LHCN-M2 (cell line): ENCODE measurements at regions not wholly inside any gene's neighbourhood (a gene's known extent, or its start where the extent isn't known, plus 50 kb on each side); places are given as distances from the start of the nearest gene placed in this dataset.

Experiments used
- DNase-seq: peaks from one replicate; pipeline ENCODE4 v3.0.0-alpha.2; 2012; ENCODE audit warnings: low read depth

DNA sequence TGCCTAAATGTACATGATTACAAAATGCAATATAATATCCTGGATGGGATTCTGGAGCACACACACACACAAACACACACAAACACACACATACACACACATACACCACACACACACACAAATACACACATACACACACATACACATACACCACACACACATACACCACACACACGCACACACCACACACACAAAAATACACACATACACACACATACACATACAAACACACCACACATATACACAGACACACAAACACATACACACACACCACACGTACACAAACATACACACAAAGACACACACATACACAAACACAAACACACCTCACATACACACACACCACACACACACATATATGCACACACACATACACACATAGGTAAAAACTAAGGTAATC, 134.6 kb upstream of the SYNDIG1 start:
- no peak for DNase-seq

DNA sequence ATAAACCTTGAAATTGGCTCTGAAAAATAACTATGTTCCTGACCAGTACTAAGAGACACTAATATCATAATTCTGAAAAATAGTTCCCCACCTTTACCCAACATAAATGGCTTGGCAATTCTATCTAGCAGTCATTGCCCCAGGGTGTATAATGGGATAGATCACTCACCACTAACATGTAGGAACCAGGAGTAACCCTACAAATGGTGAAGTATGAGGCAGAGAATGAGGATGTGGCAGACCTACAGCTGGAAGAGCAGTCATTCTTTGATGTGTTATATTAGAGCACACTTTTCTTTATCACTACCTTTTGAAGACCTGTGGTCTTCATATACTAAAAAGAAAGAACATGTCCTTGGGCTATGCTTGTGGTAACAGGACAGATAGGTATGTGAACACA, 136.5 kb upstream of the SYNDIG1 start:
- DNase-seq, result no peak

DNA sequence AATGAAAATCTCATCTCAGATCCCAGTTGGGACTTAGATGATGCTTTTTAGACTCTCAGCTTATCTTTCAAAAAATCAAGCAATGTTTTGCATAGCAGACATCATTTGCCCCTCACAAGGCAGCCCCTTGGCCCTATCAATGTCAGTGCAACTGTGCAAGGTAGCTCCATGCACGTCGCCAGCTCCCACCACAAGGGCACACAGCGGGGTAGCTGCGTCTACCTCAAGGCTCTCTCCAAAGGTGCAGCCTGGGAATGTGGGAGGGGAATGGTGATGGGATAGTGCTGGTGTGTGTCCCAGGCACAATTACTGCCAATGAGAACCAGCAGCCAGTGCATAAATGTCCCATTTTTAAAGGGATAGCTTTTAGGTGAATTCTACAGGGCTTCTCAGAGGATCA, 137.5 kb upstream of the SYNDIG1 start:
- DNase-seq, result no peak

DNA sequence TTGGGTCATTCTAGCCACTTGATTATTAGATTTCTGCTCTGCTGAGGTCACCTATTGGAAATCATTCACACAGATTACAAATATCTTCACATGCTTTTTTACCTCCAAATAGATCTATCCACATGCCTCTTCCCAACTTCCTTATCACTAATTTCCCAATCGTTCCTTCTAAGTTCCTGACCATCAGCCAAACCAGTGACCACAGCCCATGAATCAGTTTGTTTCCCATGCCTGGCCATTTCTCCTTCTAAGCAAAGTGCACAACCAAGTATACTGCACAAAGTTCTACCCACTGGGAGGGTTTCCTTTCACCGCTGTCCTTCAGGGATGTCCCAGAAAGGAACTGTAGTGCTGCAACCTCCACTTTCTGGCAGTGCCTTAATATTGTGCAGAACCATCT, 140.5 kb upstream of the SYNDIG1 start:
- DNase-seq, result no peak

DNA sequence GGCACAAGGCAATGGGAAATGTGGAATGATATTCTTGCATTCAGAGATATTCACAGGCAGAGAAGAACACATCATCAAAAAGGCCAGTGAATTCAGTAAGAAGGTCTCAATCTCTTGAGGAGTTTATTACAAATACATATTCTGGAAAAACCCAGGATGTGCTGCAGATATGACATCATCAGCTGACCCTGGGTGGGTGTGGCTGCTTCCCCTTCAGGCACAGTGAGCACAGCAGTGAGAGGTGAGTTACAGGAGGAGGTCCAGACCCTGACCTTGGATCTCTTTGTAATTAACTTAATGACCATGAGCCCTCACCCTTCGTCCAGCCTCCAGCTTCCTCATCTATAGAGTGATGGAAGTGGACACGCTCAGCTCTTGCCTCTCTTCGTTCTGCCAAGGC, 147.5 kb upstream of the SYNDIG1 start:
- DNase-seq, result no peak

DNA sequence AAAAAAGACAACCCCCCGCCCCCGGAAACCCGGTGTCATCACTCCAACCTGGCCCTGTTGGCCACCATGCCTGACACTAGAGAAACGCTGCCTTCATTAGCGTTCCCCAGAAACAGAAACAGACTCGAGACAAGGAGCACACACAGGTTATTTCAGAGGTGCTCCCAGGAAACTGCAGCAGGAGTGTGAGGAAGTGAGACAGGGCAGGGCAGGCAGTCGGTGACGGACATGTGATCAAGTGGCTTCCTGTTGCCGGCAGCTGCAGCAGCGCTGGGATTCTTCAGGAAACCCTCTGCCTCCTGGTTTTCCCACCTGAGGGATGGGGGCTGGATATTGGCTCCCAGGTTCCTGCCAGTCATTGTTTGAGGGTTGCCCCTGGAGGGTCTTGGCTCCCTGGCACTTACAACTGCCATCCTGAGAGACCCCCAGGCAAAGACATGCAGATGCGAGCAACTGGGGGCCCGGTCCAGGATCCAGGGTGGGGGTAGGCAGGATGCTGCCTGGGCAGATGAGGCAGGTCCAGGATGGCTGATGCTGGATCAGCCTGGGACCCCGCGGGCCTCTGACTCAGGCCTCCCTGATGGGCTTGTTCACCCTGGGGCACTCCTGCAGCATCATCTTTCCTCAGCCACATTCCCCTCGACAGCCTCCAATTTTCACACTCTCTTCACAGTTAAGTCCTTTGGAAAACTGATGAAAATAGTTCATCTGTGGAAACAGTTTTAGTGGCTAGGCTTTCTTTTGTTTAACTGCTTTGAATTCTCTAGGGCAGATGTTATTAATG, 150.7 kb upstream of the SYNDIG1 start:
- DNase-seq, result no peak

DNA sequence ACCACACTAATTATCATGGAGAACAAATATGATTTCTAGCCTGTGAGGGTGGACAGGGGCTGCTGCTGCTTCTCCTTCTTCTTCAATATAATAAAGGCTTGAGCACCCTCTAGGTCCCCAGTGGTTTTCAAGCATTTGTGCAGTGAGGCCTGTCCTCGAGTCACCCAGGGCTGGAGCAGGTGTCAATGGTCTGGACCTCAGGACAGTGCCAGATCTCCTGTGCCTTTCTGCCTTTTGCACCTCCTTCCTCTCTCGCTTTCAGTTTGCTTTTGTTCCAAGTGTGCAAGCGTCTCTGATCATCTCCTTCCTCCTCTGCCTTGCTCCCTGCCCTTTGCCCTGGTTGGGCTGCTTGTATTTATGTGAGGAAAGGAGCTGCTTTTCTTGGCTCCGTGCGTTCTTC, 152.2 kb upstream of the SYNDIG1 start:
- no peak for DNase-seq

DNA sequence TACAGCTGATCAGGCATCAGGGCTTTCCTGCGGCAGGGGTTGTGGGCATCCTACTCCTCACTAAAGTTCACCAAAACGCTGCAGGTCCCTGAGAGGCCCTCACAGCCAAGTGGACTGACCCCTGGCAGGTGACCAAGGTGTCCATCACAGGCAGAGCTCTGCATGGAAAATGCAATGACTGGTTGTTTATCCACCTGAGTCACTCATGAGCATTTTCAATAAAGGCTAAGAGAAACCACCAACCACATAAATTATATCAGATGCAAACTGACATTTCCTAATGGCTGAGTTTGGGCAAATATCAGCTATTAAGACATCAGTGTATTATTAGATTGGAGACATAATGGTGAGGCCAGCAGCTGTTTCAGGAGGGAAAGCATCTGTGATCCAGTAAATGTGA, 152.7 kb upstream of the SYNDIG1 start:
- DNase-seq, result no peak

DNA sequence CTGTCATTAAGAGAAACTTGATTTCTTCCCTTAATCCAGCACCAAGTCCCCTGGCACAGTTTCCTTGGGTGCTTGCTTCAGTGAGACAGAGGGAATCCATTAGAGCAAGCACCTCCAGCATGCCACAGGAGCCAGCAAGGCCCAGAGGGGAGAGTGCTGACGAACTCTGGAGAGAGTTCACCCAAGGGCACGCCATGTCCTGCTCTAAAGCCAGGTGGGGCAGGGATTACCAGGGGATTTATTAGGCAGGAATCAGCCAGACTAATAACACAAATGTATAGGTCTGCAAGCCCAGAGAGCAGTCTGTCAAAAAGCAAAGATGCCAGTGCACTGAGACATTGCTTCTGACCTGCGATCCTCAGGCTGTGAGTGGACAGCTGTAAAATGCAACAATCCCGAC, 155.4 kb upstream of the SYNDIG1 start:
- DNase-seq, result no peak

DNA sequence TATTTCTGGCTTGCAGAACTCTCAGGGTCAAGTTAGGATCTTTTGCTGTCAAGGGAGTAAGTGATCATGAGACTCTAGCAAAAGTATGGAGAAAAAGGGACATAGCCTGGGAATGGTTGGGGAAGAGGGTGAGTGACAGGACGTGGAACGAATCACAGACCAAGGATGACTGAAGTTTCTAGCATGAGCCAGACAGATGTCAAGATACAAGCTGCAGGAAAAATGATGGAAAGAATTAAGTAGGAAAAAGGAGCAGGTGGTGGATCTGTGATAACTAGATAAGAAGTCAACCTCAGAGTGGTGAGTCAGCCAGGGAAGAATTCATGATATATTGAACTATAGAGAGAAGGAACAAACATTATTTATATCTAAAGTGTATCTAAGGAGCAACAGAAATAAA, 159.8 kb upstream of the SYNDIG1 start:
- DNase-seq, result no peak

DNA sequence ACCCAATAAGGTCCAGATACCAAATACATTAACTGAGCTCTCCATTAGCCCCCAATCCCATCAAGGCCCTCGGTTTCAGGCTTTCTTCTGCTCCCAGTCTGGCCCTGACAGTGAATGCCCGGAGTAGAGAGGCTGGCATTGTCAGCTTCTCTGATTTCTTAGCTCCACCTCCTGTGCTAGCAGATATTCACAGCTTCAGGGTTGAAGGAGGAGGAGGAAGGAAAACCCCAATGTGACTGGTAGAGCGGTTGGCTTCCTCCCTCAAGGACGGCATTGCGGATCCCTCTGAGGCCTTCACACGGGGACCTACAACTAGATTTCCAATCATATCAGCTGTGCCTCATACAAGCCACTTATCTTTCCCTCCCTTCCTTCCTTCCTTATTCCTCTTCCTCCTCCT, 164.1 kb upstream of the SYNDIG1 start:
- DNase-seq, result no peak

DNA sequence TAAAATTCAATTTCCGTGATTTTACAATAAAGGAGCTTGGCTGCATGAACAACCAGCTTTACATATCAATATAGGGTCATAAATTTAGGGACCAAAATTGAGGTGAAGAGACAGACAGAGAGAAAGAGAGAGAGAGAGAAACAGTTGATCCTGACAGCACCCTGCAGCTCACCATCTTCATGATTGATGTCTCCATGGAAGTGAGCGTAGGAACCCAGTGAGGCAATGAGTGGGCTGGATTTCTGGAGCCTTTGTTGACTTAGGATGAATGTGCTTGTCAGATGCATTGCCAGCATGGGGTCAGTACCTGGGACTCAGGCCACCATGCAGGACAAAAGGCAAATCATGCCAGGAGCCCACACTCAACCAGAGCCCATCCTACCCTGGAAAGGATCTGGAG, 165.1 kb upstream of the SYNDIG1 start:
- no peak for DNase-seq

DNA sequence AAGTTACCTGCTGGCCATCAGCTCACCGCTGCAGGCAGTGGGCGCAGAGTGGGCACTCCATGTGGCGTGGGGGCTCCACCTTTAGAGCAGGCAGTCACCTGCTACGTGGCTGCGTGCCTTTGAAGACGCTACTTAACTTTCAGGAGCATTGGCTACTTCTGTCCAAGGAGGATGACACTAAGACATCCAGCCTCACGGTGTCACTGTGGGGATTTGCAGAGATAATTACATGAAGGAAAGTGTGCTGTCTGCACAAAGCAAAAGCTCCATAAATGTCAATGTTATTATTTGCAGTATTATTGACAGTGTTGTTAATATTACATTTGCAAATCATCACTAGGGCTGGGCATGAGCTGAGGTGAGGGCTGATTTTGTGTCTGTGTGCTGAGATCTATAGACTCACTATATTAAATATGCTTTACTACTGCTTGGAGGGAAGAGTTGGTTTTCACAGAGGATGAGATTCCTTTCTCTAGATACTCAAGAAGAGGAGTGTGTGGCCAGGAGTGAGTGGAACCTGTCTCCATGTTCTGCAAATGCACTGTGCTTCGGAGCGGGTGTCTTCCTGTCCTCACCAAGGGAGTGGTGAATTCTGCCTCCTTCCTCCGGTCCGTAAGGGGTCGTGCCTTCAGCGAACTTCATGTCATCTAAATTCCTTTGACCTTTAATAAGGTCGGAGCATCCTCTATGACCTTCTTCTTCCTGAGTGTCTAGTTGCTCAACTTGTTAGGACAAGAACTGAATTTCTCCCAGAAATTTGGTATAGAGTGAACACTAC, 165.8 kb upstream of the SYNDIG1 start:
- DNase-seq, result no peak

DNA sequence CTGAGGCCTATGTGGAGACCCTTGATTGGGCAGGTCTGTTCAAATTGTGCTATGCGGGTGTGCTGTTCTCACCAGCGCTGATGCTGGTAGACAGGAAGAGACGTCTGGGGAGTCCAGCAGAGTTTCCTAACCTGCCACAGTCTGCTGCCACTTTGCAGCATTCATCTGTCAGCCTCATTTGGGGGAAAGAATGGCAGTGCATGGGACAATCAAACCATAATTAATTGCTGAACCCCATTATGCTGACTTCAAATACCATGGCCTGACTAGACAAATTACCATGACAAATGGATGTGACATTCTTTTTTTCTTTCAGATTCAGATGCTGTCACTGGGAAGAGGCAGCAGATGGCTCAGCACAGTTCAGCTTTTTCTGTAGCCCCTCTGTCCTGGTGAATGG, 171.4 kb upstream of the SYNDIG1 start:
- DNase-seq, result no peak

DNA sequence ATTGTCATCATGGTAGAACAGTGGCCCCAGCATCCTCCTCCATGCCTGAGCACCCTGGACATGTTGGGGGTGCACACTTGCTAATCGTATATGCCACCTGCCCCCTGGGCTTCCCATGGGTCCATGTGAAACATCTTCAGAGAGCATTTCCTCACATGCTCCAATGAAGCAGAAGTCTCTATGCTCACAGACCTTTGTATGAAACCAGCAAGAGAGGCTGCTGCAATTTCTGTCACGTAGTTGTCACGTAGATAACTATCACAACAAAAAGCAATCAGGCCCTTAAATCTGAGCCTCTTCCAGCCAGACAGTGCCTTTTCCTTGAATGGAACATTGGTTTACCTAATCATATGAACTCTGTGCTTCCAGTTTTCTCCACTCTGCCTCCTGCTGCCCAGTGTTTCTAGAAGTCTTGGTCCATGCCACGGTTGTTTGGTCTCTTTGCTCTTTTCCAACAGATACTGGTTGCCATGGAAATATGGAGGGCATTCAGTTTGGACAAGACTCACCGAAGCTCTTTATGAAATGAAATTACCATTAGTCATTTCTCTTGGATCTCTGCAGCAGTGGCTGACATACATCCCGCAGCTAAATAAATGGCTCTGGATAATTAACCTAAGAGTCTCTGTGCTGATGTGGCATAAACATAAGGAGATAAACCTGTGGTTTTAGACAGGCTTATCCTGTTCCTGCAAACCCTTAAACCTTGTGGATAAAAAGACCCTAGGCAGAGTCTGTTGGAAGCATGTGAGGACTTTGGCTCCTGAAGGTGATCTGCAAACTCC, 172.8 kb upstream of the SYNDIG1 start:
- no peak for DNase-seq

DNA sequence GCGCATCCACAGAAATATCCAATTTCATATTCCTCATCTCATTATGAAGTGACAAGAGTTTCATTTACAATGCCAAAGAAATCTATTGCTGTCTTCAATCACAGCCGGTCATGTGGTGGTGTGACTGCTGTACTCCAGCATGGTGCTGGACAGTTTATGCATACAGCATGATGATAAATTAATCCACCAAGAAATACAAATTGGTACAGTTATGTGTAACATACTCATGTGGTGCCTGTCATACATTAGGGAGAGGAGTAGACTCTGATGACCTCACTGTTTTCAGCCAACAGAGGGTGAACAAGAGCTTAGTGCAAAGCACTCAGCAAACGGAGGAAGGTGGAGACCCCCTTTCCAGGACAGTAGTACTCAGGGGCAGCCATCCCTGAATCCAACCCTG, 178.4 kb upstream of the SYNDIG1 start:
- no peak for DNase-seq

DNA sequence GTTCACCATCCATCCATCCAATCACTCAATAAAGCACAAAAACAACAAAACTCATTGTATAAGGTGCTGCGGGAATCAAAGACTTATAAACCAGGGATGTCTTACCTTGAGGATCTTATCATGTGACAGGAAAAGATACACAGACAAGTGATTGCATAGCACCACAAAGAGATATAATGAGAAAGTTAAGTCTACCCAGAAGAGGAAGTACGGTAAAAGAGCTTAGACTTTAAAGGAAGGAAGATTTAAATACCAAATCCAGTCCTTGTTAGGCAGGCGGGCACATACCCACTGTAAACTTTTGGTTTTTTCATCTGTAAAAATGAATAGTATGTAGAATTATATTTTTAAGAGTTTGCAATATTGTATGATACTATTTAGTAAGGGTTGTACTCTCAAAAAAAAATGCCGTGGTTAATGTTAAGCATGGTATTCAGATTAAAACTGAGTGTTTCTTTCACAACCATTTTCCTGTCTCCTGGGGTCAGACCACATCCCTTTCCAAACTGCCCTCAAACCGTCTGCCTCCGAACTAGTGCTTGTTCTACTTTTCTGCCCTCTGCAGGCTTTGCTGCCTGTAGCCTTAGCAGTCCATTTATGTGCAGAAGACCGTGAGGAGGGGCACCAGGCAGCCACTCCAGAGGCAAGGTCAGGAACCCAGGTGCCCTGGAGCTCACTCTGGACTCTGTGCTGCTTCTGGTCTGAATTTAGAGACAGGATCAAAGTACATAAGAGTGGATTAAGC, 179.5 kb upstream of the SYNDIG1 start:
- no peak for DNase-seq

DNA sequence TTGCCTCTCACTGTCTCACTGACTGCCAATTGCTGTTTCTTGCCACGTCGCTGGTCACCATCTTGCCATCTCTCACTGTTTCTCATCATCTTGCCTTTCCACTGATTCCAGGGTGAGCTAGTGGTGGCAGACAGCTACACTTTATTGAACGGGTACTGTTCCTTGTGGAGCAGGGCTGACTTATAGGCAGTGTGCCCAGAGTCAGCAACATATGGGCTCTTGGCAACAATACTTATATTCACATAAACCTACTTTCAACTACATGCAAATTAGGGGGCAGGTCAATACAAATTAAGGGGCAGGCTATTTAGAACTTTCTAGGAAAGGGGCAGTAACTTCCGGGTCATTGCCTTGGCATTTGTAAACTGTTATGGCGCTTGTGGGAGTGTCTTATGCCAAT, 186.2 kb upstream of the SYNDIG1 start:
- DNase-seq, result no peak

DNA sequence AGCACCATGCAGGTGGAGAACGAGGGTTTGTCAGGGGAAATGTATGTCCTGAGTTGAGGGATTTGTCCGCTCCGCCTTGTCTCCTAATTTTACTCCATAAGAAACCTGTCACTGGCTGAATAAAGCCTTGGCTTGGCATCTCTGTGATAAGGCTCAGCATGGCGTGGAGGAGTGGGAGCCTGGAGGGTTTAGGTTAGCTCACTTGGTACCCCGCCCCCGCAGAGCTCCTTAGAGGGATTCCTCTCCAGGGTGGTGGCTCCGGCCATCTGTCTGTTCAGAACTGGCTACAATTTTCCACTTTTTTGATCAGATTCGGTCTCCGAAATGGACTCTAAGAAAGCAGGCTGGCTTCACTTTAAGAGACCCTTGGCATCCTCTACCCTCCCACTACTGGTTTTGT, 192.2 kb upstream of the SYNDIG1 start:
- no peak for DNase-seq

DNA sequence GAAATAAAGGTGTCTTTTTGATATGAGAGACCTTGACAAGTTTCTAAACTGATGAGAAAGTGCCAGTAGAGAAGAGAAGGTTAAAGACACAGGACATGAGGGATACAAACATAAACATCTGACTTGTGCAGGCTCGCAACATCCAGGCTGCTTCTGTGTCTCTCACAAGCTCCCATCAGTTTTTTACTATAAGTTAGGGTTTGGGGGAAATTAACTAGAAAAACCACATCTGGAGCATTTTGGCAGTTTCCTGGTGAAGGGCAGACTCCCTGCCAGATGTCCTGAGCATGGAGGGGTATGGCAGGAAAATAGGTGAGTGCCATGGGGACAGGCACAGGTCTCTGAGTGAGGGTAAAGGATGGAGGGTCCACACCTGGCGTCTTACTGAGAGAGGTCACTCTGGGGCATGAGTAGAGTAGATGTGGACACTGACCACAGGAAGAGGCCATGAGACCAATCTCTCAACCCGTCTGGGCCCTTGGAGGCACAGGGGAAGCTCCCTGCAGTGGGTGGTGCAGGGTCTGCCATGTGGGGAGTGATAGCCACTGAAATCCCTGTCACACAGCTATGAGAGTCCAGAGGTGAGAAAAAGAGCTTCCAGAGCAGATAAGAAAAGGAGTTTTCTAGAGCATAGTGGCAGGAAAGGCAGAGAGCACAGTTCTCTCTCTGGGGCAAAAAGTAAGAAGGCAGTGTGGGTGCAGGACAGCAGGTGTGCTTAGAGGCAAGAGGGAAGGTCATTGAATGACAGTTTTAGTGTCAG, 193.3 kb upstream of the SYNDIG1 start:
- DNase-seq, result no peak

DNA sequence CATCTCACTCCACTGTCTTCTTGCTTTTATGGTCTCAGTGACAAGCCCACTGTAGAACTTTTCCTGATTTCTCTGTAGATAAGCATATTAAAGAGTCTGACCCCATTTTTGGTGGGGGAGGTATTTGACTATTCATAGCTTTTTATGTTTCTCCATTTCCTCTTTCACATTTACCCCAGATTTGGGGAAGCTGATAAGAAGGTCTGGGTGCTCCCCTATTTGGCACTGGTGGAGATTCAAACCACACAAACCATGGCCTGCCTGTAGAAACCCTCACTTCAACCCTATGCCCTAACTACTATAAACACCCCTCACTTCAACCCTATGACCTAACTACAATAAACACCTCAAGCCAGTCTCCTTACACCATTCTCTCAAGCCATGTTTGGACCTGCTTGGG, 196.2 kb upstream of the SYNDIG1 start:
- no peak for DNase-seq
